ENCODE measurements at regions not wholly inside any gene's neighbourhood (a gene's known extent, or its start where the extent isn't known, plus 50 kb on each side); places are given as distances from the start of the nearest gene placed in this dataset.

GRCh38 chr4:52290466-52290865 lies 239.4 kb downstream of the SPATA18 start:
- FAIRE-seq, result no peak

GRCh38 chr4:52292245-52292644 lies 241.1 kb downstream of the SPATA18 start:
- FAIRE-seq, result no peak

- no peak for FAIRE-seq
Observed at GRCh38 chr4:52296341-52296740, 245.2 kb downstream of the SPATA18 start.

- no peak for FAIRE-seq
Observed at GRCh38 chr4:52298444-52298843, 247.3 kb downstream of the SPATA18 start.

GRCh38 chr4:52299120-52299519 lies 248.0 kb downstream of the SPATA18 start:
- no peak for FAIRE-seq

GRCh38 chr4:52311464-52312125 lies 260.5 kb downstream of the SPATA18 start:
- FAIRE-seq, result no peak

GRCh38 chr4:52312722-52313121 lies 261.6 kb downstream of the SPATA18 start:
- no peak for FAIRE-seq

GRCh38 chr4:52317361-52317879 lies 266.3 kb downstream of the SPATA18 start:
- no peak for FAIRE-seq

GRCh38 chr4:52317981-52318380 lies 266.9 kb downstream of the SPATA18 start:
- FAIRE-seq, result no peak

- no peak for FAIRE-seq
Observed at GRCh38 chr4:52329894-52330293, 278.8 kb downstream of the SPATA18 start.

GRCh38 chr4:52343595-52343994 lies 292.5 kb downstream of the SPATA18 start:
- FAIRE-seq, result no peak

- no peak for FAIRE-seq
Observed at GRCh38 chr4:52350926-52351325, 299.8 kb downstream of the SPATA18 start.

GRCh38 chr4:52358366-52358765 lies 300.7 kb downstream of the USP46 start:
- FAIRE-seq, result no peak

GRCh38 chr4:52358883-52359321 lies 300.2 kb downstream of the USP46 start:
- no peak for FAIRE-seq

GRCh38 chr4:52366191-52366590 lies 292.9 kb downstream of the USP46 start:
- FAIRE-seq, result no peak

- no peak for FAIRE-seq
Observed at GRCh38 chr4:52366621-52367020, 292.5 kb downstream of the USP46 start.

GRCh38 chr4:52367282-52367830 lies 291.7 kb downstream of the USP46 start:
- no peak for FAIRE-seq

GRCh38 chr4:52368895-52369294 lies 290.2 kb downstream of the USP46 start:
- no peak for FAIRE-seq

GRCh38 chr4:52369649-52370048 lies 289.5 kb downstream of the USP46 start:
- no peak for FAIRE-seq

- FAIRE-seq, result no peak
Observed at GRCh38 chr4:52370576-52370975, 288.5 kb downstream of the USP46 start.

- FAIRE-seq, result no peak
Observed at GRCh38 chr4:52371841-52372240, 287.3 kb downstream of the USP46 start.

- FAIRE-seq, result no peak
Observed at GRCh38 chr4:52372269-52372668, 286.8 kb downstream of the USP46 start.

GRCh38 chr4:52372747-52373146 lies 286.4 kb downstream of the USP46 start:
- FAIRE-seq, result no peak

GRCh38 chr4:52373650-52374049 lies 285.5 kb downstream of the USP46 start:
- no peak for FAIRE-seq

GRCh38 chr4:52374877-52375276 lies 284.2 kb downstream of the USP46 start:
- FAIRE-seq, result no peak
